WI38 (cell line): ENCODE measurements at regions not wholly inside any gene's neighbourhood (a gene's known extent, or its start where the extent isn't known, plus 50 kb on each side); places are given as distances from the start of the nearest gene placed in this dataset.

ENCODE experiments used
- H3K4me3 ChIP-seq: 2 replicates; pipeline ENCODE4 v1.5.1; 2011; ENCODE audit warnings: low read depth, mild to moderate bottlenecking, control low read depth, low read length
- TF ChIP-seq, protein P1 (sequence below): IDR thresholded peaks from 2 replicates; pipeline ENCODE4 v1.5.1; 2012; ENCODE audit warnings: low read depth, mild to moderate bottlenecking, control low read depth, low read length

DNA sequence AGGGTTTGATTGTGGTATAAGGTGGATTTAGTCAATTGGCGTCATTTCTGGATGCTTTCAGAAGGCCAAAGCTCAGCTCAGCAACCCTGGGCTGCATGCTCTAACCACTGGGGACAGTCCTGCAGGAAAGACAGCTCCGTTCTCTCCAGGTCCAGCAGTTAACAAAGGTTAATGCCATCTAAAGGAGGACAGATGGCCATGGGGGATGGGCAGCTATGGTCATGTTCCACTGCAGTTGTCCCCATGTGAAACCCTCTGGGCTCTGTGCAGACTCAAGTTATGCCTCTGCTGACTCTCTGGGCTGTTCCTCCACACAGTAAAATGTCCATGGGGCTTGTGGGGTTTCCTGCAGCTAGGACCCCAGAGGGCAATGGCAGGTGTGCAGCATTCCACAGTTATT is 562.1 kb upstream of the ADGRL3 start:
- TF ChIP-seq, protein P1, sequence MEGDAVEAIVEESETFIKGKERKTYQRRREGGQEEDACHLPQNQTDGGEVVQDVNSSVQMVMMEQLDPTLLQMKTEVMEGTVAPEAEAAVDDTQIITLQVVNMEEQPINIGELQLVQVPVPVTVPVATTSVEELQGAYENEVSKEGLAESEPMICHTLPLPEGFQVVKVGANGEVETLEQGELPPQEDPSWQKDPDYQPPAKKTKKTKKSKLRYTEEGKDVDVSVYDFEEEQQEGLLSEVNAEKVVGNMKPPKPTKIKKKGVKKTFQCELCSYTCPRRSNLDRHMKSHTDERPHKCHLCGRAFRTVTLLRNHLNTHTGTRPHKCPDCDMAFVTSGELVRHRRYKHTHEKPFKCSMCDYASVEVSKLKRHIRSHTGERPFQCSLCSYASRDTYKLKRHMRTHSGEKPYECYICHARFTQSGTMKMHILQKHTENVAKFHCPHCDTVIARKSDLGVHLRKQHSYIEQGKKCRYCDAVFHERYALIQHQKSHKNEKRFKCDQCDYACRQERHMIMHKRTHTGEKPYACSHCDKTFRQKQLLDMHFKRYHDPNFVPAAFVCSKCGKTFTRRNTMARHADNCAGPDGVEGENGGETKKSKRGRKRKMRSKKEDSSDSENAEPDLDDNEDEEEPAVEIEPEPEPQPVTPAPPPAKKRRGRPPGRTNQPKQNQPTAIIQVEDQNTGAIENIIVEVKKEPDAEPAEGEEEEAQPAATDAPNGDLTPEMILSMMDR: no peak
- no peak overlapping the region for H3K4me3 ChIP-seq

DNA sequence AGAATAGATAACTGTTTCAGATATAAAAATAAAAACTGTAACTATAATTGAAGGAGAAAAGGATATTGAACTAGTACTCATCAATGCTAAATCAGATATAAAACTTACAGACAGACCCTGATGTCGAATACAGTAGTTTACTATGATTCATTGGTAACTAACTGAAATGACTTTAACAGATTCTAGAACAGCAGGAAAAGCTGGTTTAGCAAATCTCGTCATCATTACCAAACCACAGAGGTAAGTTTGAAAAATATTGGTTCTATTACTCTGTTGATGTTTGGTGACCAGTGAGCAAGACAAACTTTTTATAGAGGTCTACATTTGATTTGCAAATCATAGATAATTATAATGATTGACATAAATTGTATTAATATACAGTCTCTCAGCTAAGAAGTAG is 551.4 kb upstream of the ADGRL3 start:
- TF ChIP-seq, protein P1: no peak
- H3K4me3 ChIP-seq: no peak overlapping the region

DNA sequence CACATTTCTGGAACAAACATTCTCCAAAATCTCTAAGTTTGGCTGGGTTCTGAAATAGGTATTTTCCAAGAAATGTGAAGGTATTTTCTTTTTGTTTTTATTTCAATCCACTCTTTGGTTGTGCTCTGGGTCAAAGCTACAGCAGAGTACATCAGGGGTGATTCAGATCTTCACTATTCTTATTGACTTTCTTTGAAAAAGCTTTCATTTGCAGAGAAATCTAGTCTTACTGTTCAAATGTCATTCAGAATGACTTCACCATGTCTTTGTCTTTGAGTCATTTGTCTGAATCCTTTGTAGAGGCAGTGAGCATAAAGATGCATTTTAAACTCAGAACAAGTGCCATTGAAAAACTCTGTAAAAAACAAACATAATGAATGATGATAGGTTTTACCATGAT is 547.2 kb upstream of the ADGRL3 start:
- TF ChIP-seq, protein P1: no peak
- H3K4me3 ChIP-seq: no peak overlapping the region

DNA sequence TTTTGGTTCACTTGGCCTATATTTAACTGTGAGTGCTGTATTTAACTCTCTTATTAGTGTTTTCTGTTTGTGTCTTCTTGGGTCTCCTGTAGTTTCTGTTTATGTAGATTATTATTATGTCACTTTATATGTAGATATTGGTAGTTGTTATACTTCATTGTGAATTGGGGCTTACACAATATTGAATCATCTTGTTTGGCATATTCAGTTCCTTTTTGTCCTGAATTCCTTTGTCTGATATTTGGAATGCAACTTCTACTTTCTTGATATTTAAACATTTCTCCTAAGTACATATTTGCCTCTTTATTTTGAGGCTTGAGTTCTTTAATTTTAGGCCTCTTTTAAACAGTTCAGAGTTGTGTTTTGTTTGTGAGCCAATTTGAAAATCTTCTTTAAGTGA is 544.8 kb upstream of the ADGRL3 start:
- TF ChIP-seq, protein P1: no peak
- H3K4me3 ChIP-seq: no peak overlapping the region

DNA sequence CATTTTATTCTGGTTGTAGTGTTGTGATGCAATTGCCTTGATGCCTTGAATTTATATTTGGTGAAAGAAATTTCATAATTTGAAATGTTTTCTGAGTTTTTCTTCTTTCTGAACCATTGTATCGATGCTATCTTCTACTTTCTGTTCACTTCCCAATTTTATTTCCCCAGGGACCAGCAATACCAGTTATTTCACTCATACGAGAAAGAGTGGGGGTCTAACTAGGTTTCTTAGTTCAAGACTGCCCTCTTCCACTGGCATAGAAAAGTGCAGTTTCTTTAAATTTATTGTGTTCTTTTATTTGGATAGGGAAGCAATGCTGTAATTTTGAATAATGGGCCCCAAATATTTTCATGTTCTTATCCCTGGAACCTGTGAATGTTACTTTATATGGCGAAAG is 544.0 kb upstream of the ADGRL3 start:
- TF ChIP-seq, protein P1: no peak
- no peak overlapping the region for H3K4me3 ChIP-seq

DNA sequence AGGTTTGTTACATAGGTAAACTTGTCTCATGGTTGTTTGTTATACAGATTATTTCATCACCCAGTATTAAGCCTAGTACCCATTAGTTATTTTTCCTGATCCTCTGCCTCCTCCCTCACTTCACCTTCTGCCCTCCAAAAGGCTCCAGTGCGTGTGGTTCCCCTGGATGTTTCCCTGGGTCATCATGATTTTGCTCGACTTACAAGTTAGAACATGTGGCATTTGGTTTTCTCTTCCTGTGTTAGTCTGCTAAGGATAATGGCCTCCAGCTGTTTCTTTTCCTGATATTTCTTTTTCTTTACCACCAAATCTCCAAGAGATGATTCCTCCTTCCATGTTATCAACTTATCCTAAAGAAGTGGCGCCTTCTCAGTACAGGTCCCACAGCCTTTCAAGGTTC is 543.1 kb upstream of the ADGRL3 start:
- TF ChIP-seq, protein P1: no peak
- H3K4me3 ChIP-seq: no peak overlapping the region

DNA sequence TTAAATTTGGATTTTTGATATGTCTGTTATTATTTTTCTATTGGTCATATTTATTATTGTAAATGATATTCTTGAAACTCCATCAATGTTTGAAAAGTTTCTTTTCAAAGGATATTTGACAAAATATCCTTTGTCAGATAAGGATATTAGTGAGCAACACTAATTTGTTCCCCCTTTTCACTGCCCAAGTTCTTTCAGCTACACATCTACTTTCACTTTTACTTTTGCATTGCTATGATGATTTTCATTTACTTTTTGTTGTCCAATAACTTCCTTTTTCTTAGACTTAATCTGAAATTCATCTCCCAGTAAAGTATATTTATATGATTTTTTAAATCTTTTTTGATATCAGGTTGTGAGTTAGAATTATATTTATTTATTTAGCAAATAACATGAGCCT is 542.3 kb upstream of the ADGRL3 start:
- TF ChIP-seq, protein P1: no peak
- no peak overlapping the region for H3K4me3 ChIP-seq
